NCI-H774 (cell line): ENCODE measurements at regions not wholly inside any gene's neighbourhood (a gene's known extent, or its start where the extent isn't known, plus 50 kb on each side); places are given as distances from the start of the nearest gene placed in this dataset.

Experiments used
- DNase-seq: peaks from one replicate; lab custom pipeline; 2025; lab: John Stamatoyannopoulos, UW

DNA sequence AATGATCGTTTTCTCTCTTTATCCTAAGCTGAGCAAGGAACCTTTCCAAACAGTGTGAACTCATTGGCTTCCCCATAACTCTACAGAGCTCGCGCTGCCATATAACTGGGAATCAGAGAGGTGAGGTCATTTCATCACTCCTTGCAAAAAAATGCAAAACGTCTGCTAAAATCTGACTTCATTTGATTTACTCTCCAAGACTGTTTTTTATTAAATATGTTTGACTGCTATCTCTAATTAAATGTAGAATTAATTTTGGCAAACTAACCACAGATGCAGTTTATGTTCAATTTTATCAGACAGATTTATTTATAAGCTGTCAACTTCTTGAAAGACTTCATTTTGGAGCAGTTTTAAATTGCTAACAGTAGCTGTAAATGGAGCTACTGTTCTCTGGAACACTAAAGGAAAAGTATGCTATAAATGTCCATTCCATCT is 131.6 kb upstream of the SOX5 start:
- DNase-seq: no peak

GRCh38 chr12:24080465-24080864 is 131.0 kb upstream of the SOX5 start:
- DNase-seq: no peak

DNA sequence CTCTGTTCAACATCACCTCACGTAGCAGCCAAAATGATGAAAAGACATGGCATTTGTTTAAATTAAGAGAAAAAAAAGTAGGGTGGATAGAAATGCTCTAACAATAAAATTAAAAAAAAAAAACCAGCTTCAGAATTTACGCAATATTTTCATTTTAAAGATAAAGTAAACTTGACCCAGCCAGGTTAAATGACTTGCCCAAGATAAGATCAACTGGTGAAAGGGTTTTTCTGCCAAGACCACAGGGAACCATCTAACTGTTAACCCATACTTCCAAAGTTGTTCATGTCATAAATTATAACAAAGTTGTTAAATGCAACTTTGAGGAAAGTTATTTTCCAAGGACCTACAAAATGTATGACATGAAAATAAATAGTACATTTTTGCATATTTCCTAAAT is 129.6 kb upstream of the SOX5 start:
- DNase-seq: no peak

DNA sequence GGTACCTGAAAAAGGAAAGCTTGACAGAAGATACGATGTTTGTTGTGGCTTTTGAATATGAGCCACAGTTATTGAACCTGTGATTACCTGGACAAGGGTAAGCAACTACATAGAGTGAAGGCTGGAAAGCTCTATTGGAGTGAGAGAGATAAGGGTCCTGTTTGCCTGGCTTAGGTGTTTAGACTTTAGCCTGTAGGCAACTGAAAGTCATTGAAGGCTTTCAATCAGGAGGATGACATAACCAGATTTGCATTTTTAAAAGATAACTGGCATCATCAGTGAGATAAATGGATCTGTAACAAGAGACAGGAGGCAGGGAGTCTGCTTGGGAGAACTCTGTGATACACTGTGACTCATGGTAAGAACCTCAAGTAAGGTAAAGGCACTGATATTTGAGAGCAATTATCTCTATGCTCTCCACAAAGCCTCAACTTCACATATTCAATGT is 128.9 kb upstream of the SOX5 start:
- no peak for DNase-seq

DNA sequence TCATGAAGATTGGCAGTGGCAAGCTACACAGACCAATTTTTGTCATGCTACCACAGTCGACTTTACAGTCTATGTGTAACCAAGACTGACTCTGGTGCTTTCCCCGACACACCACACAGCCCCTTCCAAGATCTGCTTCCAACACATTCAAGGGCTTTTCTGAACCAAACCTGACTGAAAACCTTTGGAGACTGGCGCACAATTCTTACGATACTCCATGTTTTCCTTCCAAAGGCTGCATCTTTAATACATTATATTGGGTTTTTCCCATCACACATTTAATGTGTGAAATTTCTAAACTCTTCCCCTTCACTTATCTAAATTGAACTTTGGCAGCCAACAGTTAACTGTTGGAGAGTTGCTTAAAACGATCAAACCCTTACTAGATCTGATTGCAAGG is 127.7 kb upstream of the SOX5 start:
- DNase-seq: no peak

DNA sequence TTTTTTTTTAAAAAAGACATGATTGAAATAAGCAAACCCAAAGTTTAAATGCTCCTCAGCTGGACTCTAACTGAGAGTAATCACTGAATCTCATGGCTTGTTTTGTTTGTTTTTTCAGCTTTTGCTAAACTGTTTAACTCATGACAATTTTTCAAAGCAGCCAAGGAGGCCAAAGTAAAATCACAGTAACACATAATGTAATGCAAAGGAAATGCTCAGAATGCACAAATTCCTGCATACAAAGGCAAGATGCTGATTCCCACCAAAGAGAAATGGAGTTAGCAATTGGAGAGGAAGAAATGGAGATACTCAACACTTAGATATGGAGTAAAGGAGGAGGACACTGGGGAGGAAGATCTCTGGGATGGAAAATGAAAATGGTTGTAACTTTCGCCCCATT is 126.2 kb upstream of the SOX5 start:
- no peak for DNase-seq

DNA sequence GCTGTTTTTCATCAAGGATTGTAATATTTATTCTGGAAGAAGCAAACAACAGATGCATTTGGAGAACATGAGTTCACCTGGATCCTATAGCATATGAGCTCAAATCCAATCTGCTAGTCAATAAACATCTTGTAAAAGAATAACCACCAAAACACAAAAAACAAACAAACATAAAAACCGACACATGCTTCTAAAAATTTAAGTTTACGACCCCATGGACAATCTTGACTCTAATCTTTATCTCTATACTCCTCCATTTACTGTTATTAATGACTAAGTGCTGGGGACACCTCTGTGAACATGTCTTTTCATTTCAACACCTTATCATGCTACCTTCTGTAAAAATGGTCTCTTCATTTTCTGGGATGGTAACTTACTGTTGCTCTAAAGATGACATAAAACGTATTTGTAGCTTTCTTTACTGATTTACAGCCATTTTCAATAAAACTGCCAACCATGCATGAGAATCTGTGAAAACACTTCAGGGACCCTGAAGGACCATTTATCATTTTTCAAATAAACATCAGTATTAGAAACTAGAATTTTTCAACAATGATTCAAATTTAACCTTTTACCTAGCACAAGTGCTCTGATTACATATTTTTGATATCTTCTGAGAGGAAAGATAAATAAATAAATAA is 123.8 kb upstream of the SOX5 start:
- DNase-seq: no peak

- no peak for DNase-seq
Observed at GRCh38 chr12:24072302-24072701, 122.8 kb upstream of the SOX5 start.

DNA sequence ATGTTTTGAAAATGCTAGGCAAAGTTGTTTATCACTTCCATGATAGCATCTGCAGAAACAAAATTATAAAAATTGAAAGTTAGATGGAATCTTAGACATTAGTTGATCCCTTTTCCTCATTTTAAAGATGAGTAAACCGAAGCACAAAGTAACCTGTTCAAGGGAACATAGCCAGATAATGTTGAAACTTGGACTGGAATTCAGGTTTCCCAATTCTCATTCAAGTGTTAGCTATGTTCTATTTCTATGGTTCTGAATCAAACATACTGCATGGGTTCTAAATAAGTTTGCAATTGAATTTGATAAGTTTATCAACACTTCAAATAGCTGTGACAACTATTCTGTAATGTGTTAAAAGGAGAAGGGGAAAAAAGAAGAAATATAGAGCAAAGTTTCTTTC is 122.4 kb upstream of the SOX5 start:
- DNase-seq: no peak

DNA sequence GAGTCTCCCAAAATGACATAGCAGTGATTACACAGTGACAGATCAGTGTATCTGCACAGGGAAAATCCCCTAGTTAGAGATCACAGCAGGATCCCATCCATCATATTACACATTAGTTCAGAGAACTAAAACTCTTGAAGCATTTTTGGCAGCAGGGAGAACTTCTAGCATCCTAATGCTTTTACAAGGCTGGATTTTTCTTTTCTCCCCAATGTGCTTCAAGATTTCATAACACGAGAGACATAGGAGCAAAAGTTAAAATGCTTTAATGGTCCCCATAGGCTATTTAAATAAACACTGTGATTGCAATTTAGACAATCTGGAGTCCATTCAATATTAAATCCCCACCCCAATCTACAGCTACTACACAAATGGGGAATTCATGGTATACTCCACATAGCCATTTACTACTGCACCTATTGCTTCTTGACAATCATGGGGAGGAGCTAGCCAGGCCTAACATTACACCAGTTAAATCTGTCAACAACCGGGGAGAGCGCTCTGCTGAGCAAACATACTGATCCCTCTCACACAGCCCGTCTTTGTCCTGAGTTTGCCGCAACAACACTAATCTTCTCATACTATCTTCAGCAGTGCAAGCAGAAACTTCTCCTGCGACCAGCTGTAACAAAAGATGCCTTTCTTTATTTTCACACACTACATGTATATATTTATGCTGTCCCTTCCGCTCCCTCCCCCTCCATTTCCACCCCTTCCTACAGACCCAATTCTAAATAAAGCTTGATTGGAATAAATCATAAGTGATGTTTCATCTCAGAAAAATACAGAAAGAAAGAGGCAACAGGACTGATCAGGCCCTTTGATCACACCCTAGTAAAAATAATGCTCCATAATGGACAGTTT is 120.3 kb upstream of the SOX5 start:
- DNase-seq: peak; percentile 37

DNA sequence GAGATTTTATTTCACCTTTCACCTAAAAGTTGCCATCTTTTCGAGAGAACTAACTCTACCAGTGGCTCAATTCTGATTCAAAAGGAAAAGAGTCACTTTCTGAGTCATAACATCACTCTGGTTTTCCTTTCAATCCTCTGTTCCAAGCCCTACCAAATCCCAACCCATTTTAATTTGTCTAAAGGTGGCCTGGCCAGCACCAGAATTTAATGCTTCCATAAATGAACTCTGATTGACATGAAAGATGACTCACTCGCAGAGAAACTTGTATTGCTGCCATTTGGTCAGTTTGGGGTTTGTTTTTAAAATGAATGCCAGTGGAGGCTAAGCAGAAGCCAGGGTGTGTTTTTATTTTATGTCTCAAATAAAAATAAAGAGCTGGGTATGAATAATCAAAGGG is 117.4 kb upstream of the SOX5 start:
- no peak for DNase-seq

DNA sequence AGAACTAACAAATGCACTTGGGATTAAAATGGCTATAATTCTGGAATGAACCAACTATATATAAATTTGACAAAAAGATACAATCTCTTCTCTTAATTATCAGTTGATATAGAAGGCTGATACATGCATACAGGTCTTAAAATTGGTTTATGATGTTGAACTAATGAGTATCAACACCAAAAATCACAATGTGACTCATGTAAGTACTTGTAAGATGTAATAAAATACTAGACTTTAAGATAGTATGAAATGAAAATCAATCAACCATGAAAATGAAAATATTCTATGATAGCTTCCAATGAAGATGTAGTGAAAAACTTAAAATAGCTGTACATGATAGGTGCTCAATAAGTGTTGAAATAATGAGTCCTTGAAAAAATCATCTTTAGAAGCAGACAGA is 116.6 kb upstream of the SOX5 start:
- DNase-seq: no peak

DNA sequence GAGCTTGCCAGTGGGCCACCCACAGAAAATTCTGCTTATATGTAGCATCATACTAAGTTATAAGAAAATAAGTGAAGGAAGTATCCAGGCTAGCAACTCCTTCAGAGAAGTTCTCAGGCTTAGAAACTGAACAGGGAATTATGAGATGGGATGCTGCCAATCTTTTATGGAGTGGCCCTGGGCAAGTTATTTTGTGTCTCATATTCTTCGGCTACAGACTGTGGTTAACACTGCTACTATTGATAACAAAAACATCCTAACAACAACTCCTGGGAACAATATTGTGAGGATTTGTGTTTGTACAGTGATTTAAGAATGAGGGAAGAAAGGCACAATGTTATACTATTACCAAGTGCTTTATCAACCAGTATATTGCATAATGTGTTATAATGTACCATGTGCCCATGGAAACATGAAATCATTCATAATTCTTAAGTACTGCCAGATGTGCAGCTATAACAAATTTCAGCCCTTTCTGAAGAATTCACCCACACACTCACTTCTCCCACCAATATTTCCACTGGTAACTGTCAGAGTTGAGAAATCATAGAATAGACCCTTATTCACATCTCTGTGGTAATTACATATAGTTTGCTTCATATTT is 113.3 kb upstream of the SOX5 start:
- DNase-seq: no peak

- DNase-seq: no peak
Observed at GRCh38 chr12:24060089-24060488, 110.6 kb upstream of the SOX5 start.

DNA sequence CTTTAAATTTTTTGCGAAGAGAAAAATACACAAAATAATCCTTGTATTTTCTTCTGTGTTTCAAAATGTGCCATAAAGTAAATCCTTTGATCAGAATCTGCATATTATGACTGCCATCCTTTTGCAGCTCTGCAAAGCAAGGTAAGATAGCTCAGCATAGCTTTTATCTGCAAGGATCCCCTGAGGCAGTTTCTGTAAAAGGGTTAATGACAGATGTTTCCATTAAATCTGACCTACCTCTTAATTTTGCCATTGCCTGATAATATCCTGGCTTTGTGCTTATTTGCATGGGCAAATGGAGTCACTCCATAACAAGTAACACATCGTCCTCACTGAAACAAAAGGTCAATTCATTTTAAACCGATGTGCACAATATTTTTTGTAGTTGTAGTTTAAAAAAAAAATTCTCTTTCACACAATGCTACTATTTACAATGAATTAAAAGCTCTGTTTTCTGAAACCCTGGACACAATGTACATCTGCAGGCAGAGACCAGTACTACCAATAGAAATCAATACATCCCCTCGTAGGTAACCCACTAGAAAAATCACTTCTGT is 108.5 kb upstream of the SOX5 start:
- DNase-seq: no peak

- DNase-seq: no peak
Observed at GRCh38 chr12:24055747-24056146, 106.3 kb upstream of the SOX5 start.

DNA sequence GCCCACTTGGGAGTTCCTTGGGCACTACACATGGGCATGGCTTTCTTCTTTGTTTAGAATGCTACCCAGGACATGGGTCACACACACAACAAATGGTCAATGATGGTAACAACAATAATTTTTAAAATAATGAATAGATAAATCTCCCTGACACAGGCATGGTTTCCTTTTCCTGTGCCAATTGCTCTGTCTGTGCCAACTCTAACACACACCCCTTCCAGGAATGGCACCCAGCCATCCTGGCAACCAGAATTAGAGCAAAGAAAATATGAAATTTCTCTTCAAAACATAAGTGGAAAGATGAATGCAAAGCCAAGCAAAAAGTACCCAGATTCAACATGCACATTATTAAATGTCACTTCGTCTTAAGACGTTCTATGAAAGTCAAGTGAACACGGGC is 104.9 kb upstream of the SOX5 start:
- DNase-seq: no peak

GRCh38 chr12:24049728-24050127 is 100.3 kb upstream of the SOX5 start:
- no peak for DNase-seq

- DNase-seq: no peak
Observed at GRCh38 chr12:24049101-24049500, 99.6 kb upstream of the SOX5 start.

GRCh38 chr12:24048446-24048845 is 99.0 kb upstream of the SOX5 start:
- no peak for DNase-seq

DNA sequence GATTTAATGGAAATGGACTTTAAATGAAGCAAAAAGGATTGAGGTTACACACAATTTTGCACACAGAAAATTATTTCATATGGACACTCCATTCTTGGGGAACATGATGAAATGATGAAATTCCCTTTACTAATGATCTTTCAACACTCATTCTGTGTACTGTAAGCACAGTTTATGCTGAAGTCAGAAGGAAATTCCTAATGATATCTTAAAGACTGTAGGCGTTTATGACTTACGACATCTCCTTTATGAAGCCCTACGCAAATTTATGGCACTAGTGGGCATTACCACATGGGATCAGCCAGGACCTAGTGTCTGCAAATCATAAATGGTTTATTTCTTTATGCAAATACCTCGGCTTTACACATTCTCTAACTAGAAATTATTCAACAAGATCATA is 97.9 kb upstream of the SOX5 start:
- DNase-seq: no peak

DNA sequence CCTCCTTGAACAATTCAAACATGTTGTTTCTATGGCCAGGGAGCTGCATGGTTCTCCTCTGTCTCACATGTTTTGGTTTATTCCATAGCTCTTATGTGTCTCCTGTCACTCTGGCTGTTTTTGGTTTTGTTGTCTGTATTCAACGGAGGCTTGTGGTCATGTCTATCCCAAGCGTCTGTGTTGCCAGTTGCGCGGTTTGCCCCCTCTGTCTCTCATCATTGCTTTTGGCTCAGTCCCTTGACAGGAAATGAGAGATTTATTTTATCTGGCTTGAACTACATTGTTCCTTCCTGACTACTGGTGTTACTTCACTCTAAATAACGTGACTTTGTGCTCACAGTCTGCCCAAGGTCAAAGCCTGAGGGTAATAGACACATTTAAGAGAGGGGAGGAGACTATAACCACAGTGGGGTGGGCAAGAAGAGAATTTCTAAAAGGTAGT is 96.4 kb upstream of the SOX5 start:
- no peak for DNase-seq
